Hepatocyte (in vitro differentiated cells): ENCODE measurements at regions not wholly inside any gene's neighbourhood (a gene's known extent, or its start where the extent isn't known, plus 50 kb on each side); places are given as distances from the start of the nearest gene placed in this dataset.

Experiments used
- DNase-seq: peaks from one replicate; pipeline ENCODE4 v3.0.0-alpha.2; 2016; ENCODE audit warnings: low spot score
- H2AFZ ChIP-seq: fragments of 200-600 bp; sonication (generic); 2 replicates; pipeline ENCODE4 v1.6.0; 2016; ENCODE audit warnings: antibody characterized with exemption, mild to moderate bottlenecking
- H3K27ac ChIP-seq: fragments of 200-600 bp; sonication (generic); 2 replicates; pipeline ENCODE4 v1.5.1; 2016; ENCODE audit warnings: mild to moderate bottlenecking
- H3K27me3 ChIP-seq: fragments of 200-600 bp; sonication (generic); 2 replicates; pipeline ENCODE4 v1.6.1; 2016
- H3K36me3 ChIP-seq: fragments of 200-600 bp; sonication (generic); replicated peaks from 2 replicates; pipeline ENCODE4 v1.5.1; 2016; ENCODE audit warnings: low read depth; ENCODE audit not compliant: insufficient read depth
- H3K4me1 ChIP-seq: fragments of 200-600 bp; sonication (generic); 2 replicates; pipeline ENCODE4 v1.5.1; 2016; ENCODE audit warnings: mild to moderate bottlenecking, moderate library complexity; ENCODE audit not compliant: insufficient read depth
- H3K4me2 ChIP-seq: fragments of 200-600 bp; sonication (generic); 2 replicates; pipeline ENCODE4 v1.6.0; 2016
- H3K4me3 ChIP-seq: fragments of 200-600 bp; sonication (generic); 2 replicates; pipeline ENCODE4 v1.5.1; 2016; ENCODE audit warnings: mild to moderate bottlenecking
- H3K79me2 ChIP-seq: fragments of 200-600 bp; sonication (generic); 2 replicates; pipeline ENCODE4 v1.6.0; 2017; ENCODE audit warnings: mild to moderate bottlenecking
- H3K9me2 ChIP-seq: fragments of 200-600 bp; sonication (generic); replicated peaks from 2 replicates; pipeline ENCODE4 v1.6.0; 2017; ENCODE audit warnings: mild to moderate bottlenecking; ENCODE audit not compliant: insufficient read depth
- H3K9me3 ChIP-seq: fragments of 200-600 bp; sonication (generic); 2 replicates; pipeline ENCODE4 v1.5.1; 2016; ENCODE audit warnings: low read depth, mild to moderate bottlenecking
- H4K20me1 ChIP-seq: fragments of 200-600 bp; sonication (generic); 2 replicates; pipeline ENCODE4 v1.6.0; 2016; ENCODE audit warnings: mild to moderate bottlenecking; ENCODE audit not compliant: insufficient read depth, poor library complexity, severe bottlenecking
- CTCF ChIP-seq: fragments of 200-600 bp; sonication (generic); IDR thresholded peaks from 2 replicates; pipeline ENCODE4 v1.5.1; 2016; ENCODE audit warnings: antibody characterized with exemption, mild to moderate bottlenecking; ENCODE audit not compliant: poor library complexity
- EZH2 ChIP-seq: fragments of 200-600 bp; sonication (generic); IDR thresholded peaks from 2 replicates; pipeline ENCODE4 v1.6.1; 2016; ENCODE audit warnings: antibody characterized with exemption, mild to moderate bottlenecking, borderline replicate concordance
- EZH2phosphoT487 ChIP-seq: fragments of 200-600 bp; sonication (generic); IDR thresholded peaks from one replicate; pipeline ENCODE4 v1.6.1; 2018; ENCODE audit warnings: antibody characterized with exemption, mild to moderate bottlenecking, low read depth, moderate library complexity; ENCODE audit not compliant: unreplicated experiment, severe bottlenecking
- WGBS: methylation state at CpG from one replicate; pipeline ENCODE4 v1.1.6; 2016; ENCODE audit warnings: low lambda C conversion rate; ENCODE audit errors: missing lambda C conversion rate; 5-methylcytosine and 5-hydroxymethylcytosine counted together

GRCh38 chr9:31259824-31260223 is 1124.6 kb upstream of the ACO1 start:
- Histone ChIP-seq H3K4me1 (no peaks in the 10 kb centered on the region), H3K79me2 (no peaks in the 10 kb centered on the region), H3K36me3 (no peaks in the 10 kb centered on the region), H3K9me3 (no peaks in the 10 kb centered on the region), H3K9me2 (no peaks in the 10 kb centered on the region), H4K20me1 (no peaks in the 10 kb centered on the region), H3K27me3 (no peaks in the 10 kb centered on the region), H3K4me2 (no peak overlapping the region), H3K27ac (no peak overlapping the region), H3K4me3 (no peak overlapping the region), H2AFZ (no peak overlapping the region)
- 33% methylated on average over 2 of the region's 2 CpGs for WGBS
- no peak for DNase-seq
- no peak for TF ChIP-seq CTCF
- no peak for TF ChIP-seq EZH2
- TF ChIP-seq EZH2phosphoT487 = no peak

- DNase-seq = peak; percentile 12
- H3K36me3 ChIP-seq = no peaks in the 10 kb centered on the region
- TF ChIP-seq EZH2phosphoT487 (no peak), EZH2 (no peak), CTCF (no peak)
- no peak overlapping the region for H3K4me3 ChIP-seq
- H3K9me3 ChIP-seq = no peaks in the 10 kb centered on the region
- peak overlapping the region; percentile 67 for H3K27ac ChIP-seq
- H3K4me1 ChIP-seq = no peaks in the 10 kb centered on the region
- H3K79me2 ChIP-seq = no peaks in the 10 kb centered on the region
- H2AFZ ChIP-seq = no peak overlapping the region
- H4K20me1 ChIP-seq = no peaks in the 10 kb centered on the region
- H3K9me2 ChIP-seq = no peaks in the 10 kb centered on the region
- WGBS = 71% methylated on average over 4 of the region's 4 CpGs
- H3K27me3 ChIP-seq = no peaks in the 10 kb centered on the region
- no peak overlapping the region for H3K4me2 ChIP-seq
These were observed 1111.8 kb upstream of the ACO1 start for GRCh38 chr9:31272456-31273295.

- Histone ChIP-seq H3K27ac (no peak overlapping the region), H3K36me3 (no peaks in the 10 kb centered on the region), H3K27me3 (no peaks in the 10 kb centered on the region), H3K9me3 (no peaks in the 10 kb centered on the region), H3K4me1 (no peaks in the 10 kb centered on the region), H3K79me2 (no peaks in the 10 kb centered on the region), H3K9me2 (no peaks in the 10 kb centered on the region), H3K4me3 (no peak overlapping the region), H2AFZ (no peak overlapping the region), H3K4me2 (no peak overlapping the region), H4K20me1 (no peaks in the 10 kb centered on the region)
- DNase-seq = no peak
- TF ChIP-seq EZH2phosphoT487 (no peak), EZH2 (no peak), CTCF (no peak)
- WGBS = 0% methylated on average over 1 of the region's 1 CpG
These were observed 1109.0 kb upstream of the ACO1 start for GRCh38 chr9:31275419-31275818.
